ENCODE measurements at regions not wholly inside any gene's neighbourhood (a gene's known extent, or its start where the extent isn't known, plus 50 kb on each side); places are given as distances from the start of the nearest gene placed in this dataset.
A peak's percentile ranks its signal among the peaks of the same experiment; 100 is the strongest.

DNA sequence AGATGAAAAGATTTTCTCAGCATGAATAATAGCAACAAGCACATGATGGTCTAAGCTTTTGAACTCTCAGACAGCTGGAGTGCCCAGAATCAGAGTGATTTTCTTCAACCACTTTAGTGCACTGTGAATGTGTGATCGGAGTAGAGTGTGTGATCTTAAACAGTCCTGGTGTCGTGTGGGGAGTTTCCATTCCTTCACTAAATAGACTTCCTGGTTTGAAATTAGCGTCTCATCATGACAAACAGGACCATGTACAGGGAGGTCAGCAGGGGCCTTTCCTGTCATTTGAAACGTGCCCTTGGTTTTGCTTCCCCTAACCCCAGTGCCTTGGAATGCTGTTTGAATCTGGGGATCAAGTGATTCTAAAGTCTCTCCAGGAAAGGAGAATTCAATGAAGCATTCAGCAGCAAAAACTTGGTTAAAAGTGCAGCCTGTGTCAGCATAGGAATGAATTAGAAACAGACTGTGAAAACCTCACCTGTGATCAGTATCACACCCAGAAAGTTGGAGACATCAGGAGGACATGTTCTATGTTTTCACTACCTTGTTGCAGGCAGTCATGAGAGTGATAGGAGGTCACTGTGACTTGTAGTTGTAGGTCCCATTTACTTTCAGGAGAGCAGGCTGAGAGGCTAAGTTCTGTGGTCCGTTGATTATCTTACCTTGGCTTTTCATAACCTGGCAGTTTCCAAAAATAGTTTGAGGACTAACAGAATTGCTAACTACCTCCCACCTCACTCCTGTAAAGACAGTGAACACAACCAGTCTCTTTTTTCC is 400.3 kb downstream of the MTX2 start:
- peaks cover 24% of the 10 kb centered on the region for H3K4me1 Mint-ChIP-seq
- H3K27ac Mint-ChIP-seq (ENCODE audit: unreplicated experiment): no peak overlapping the region
- no peaks in the 10 kb centered on the region for H3K9me3 Mint-ChIP-seq
- TF ChIP-seq, protein P1, sequence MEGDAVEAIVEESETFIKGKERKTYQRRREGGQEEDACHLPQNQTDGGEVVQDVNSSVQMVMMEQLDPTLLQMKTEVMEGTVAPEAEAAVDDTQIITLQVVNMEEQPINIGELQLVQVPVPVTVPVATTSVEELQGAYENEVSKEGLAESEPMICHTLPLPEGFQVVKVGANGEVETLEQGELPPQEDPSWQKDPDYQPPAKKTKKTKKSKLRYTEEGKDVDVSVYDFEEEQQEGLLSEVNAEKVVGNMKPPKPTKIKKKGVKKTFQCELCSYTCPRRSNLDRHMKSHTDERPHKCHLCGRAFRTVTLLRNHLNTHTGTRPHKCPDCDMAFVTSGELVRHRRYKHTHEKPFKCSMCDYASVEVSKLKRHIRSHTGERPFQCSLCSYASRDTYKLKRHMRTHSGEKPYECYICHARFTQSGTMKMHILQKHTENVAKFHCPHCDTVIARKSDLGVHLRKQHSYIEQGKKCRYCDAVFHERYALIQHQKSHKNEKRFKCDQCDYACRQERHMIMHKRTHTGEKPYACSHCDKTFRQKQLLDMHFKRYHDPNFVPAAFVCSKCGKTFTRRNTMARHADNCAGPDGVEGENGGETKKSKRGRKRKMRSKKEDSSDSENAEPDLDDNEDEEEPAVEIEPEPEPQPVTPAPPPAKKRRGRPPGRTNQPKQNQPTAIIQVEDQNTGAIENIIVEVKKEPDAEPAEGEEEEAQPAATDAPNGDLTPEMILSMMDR (conservative IDR thresholded peaks at IDR 0.05): no peak
- H3K27me3 Mint-ChIP-seq (ENCODE audit: low read depth): no peaks in the 10 kb centered on the region
- DNase-seq (ENCODE audit: low read depth, low spot score): no peak
- no peaks in the 10 kb centered on the region for H3K36me3 Mint-ChIP-seq (ENCODE audit: low read depth)
- H3K4me3 Mint-ChIP-seq: no peak overlapping the region

DNA sequence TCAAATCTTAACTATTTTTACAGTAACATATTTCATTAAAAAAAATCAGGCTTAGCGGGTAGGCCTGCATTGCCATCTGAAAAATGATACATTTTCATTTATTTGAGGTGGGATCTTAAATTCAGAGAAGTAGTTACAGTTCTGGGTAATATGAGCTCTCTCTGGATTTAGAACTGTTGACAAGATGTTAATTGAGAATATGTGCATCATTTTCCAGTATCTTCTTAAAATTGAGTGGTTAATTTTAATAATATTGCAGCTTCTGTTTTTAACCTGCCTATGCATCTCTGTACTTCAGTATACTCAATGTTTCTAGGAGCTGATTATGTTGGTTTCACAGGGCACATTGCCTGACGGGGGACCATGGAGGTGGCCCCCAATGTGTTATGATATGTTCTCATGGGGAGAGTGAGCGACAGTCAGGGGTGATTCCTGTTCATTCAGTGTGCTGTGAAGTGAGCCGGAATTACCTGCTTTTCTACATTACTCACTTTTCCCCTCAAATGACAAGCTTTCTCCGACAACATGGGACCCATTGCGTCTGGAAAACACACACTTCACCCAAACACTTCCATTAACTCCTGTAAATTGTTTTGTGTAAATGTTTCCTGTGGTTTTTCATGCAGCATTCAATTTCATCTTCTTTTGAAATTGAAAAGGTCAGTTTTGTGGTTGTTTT is 406.2 kb downstream of the MTX2 start:
- Mint-ChIP-seq H3K27me3 (ENCODE audit: low read depth) (no peaks in the 10 kb centered on the region), H3K36me3 (ENCODE audit: low read depth) (no peaks in the 10 kb centered on the region)
- TF ChIP-seq, protein P1 (conservative IDR thresholded peaks at IDR 0.05): no peak

DNA sequence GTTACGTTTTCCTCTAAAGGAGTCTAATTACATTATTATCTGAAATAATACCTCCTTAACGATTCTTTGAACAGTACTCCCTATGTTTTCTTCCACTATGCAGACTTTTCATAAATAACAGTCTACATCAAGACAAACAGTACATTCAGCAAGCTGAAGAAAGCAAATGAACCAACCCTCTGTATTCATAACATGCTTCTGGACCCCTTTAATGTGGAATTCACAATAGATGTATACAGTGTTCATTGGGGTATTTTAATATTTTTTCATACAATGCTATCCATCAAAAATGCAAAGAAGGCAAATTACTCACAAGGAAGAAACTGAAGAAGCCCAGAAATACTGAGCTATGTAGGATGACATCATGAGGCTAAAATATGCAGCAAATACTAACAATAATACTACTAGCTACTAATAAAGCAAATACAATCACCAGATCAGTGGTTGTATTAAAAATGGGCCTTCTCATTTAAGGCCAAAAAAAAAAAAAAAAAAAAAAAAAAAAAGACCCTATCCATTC is 408.6 kb downstream of the MTX2 start:
- peaks cover 8% of the 10 kb centered on the region for H3K27me3 Mint-ChIP-seq (ENCODE audit: low read depth)

More for the DNA sequence above, 406.2 kb downstream of the MTX2 start:
- H3K27ac Mint-ChIP-seq (ENCODE audit: unreplicated experiment): no peak overlapping the region
- no peak overlapping the region for H3K4me3 Mint-ChIP-seq
- no peak for DNase-seq (ENCODE audit: low read depth, low spot score)
- no peaks in the 10 kb centered on the region for H3K9me3 Mint-ChIP-seq
- H3K4me1 Mint-ChIP-seq: peaks cover 27% of the 10 kb centered on the region

DNA sequence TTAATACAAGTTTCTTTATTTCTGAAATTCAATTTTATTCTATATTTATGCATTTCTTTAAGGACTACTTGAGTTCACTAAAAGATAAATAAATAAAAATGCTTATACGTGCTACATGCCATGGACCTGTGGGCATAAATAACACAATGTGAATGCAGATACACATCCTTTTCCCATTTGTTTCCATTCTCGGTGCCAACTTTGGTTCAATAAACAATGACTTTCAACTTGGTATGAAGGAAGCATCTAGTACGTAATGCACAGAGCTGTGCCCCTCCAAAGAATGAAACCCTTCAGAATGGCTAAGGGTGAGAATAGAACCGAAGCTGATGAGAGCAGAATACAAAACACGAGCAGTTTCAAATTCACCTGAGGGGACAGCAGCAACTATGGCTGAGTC is 409.3 kb downstream of the MTX2 start:
- Mint-ChIP-seq H3K27me3 (ENCODE audit: low read depth) (peaks cover 14% of the 10 kb centered on the region), H3K9me3 (no peaks in the 10 kb centered on the region), H3K4me3 (no peak overlapping the region), H3K27ac (ENCODE audit: unreplicated experiment) (no peak overlapping the region), H3K4me1 (peaks cover 14% of the 10 kb centered on the region), H3K36me3 (ENCODE audit: low read depth) (no peaks in the 10 kb centered on the region)
- TF ChIP-seq, protein P1 (conservative IDR thresholded peaks at IDR 0.05): no peak
- no peak for DNase-seq (ENCODE audit: low read depth, low spot score)

More for the DNA sequence above, 408.6 kb downstream of the MTX2 start:
- TF ChIP-seq, protein P1 (conservative IDR thresholded peaks at IDR 0.05): no peak
- no peak overlapping the region for H3K27ac Mint-ChIP-seq (ENCODE audit: unreplicated experiment)
- peaks cover 14% of the 10 kb centered on the region for H3K4me1 Mint-ChIP-seq
- H3K36me3 Mint-ChIP-seq (ENCODE audit: low read depth): no peaks in the 10 kb centered on the region
- H3K9me3 Mint-ChIP-seq: no peaks in the 10 kb centered on the region
- no peak for DNase-seq (ENCODE audit: low read depth, low spot score)
- H3K4me3 Mint-ChIP-seq: no peak overlapping the region

DNA sequence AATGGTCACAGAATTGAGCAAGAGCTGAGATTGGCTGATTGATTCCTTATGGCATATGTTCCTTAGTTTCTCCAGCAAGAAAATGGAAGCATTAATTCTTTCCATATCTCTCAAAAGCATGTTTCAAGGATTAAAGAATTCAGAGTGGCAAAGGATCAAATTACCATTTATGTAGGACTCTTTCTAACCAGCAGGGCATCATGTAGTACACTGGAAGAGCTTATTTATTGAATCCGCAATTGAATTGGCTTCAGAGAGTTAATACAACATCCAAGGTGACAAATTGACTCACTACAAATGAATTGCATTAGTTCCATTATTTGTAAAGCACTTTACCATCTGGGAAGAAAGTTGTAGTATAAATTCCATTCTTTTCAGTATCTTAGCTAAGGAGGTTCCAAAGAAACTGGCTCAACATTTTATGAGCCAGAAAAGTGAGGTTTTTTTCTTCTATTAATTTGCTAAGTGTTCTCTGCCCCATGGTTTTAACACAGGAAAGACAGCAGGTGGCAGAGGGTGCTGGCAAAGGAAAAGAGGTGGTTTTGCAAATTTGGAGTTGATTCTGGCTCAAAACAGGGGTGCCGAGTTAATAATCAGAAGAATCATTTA is 409.9 kb downstream of the MTX2 start:
- Mint-ChIP-seq H3K9me3 (no peaks in the 10 kb centered on the region), H3K4me3 (no peak overlapping the region), H3K27me3 (ENCODE audit: low read depth) (peaks cover 16% of the 10 kb centered on the region), H3K36me3 (ENCODE audit: low read depth) (no peaks in the 10 kb centered on the region), H3K4me1 (peaks cover 14% of the 10 kb centered on the region), H3K27ac (ENCODE audit: unreplicated experiment) (no peak overlapping the region)
- DNase-seq (ENCODE audit: low read depth, low spot score): no peak
- TF ChIP-seq, protein P1 (conservative IDR thresholded peaks at IDR 0.05): peak; percentile 33

Measured in neural crest cell (in vitro differentiated cells).